Left ventricle myocardium inferior (tissue), 1 donor: ENCODE measurements at regions not wholly inside any gene's neighbourhood (a gene's known extent, or its start where the extent isn't known, plus 50 kb on each side); places are given as distances from the start of the nearest gene placed in this dataset.
"Not testable (repeated sequence)": the region's sequence is repeated elsewhere in the genome, so short reads cannot be mapped to it uniquely, and the experiment has no call there.

Source experiments
- DNase-seq: peaks from one replicate; pipeline ENCODE4 v3.0.0-alpha.2; 2020
- H3K27ac ChIP-seq: fragments of 200-600 bp; replicated peaks from 2 replicates; pipeline ENCODE4 v1.8.0; 2021
- H3K27me3 ChIP-seq: fragments of 200-600 bp; 2 replicates; pipeline ENCODE4 v1.8.0; 2021; ENCODE audit warnings: low read depth
- H3K36me3 ChIP-seq: fragments of 200-600 bp; 2 replicates; pipeline ENCODE4 v1.8.0; 2021
- H3K4me1 ChIP-seq: fragments of 200-600 bp; 2 replicates; pipeline ENCODE4 v1.8.0; 2021
- H3K4me3 ChIP-seq: fragments of 200-600 bp; 2 replicates; pipeline ENCODE4 v1.8.0; 2021; ENCODE audit warnings: mild to moderate bottlenecking, moderate library complexity
- H3K9me3 ChIP-seq: fragments of 200-600 bp; replicated peaks from 2 replicates; pipeline ENCODE4 v1.8.0; 2021
- CTCF ChIP-seq: fragments of 200-600 bp; IDR thresholded peaks from 2 replicates; pipeline ENCODE4 v1.8.0; 2021; ENCODE audit warnings: antibody characterized with exemption, mild to moderate bottlenecking, borderline replicate concordance
- intact Hi-C: fragments of 100-400 bp; cut with micrococcal nuclease; formaldehyde crosslinking; loops from one replicate; pipeline ENCODE4 v1.11.0; 2022
- donor health status: DM: no; HTN: yes; CAD: no; lungs with severe emphysema.

- H3K27me3 ChIP-seq, intact Hi-C loops, H3K9me3 ChIP-seq, H3K27ac ChIP-seq, H3K36me3 ChIP-seq, H3K4me3 ChIP-seq, DNase-seq, H3K4me1 ChIP-seq: not testable (repeated sequence)
These were observed 106.0 kb upstream of the THOC3 start for GRCh38 chr5:176073996-176074571.

DNA sequence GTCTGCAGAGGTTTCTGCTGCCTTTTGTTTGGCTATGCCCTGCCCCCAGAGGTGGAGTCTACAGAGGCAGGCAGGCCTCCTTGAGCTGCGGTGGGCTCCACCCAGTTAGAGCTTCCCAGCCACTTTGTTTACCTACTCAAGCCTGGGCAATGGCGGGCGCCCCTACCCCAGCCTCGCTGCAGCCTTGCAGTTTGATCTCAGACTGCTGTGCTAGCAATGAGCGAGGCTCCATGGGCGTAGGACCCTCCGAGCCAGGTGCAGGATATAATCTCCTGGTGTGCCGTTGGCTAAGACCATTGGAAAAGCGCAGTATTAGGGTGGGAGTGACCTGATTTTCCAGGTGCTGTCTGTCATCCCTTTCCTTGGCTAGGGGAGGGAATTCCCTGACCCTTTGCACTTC is 115.6 kb upstream of the THOC3 start:
- H3K27me3 ChIP-seq, H3K4me3 ChIP-seq, H3K36me3 ChIP-seq, H3K27ac ChIP-seq, H3K9me3 ChIP-seq, intact Hi-C loops, DNase-seq, H3K4me1 ChIP-seq: not testable (repeated sequence)

DNA sequence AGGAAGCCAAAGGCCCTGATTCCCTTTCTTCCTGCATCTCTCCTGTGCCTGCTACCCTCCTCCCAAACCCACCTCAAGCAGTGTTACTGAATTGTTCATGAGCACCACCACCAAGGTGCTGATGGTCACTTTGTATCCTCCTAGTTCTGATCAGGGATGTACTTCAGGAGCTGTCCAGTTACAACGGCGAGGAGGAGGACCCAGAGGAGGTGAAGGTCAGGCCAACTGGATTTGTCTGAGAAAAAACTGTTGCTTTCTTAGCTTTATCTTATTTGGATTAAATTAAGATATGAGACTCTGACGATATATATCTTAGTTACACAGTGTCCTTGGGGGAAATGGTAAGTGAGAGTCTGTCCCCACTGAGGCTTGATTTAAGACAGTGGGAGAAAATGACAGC is 135.0 kb upstream of the THOC3 start:
- H3K27ac ChIP-seq, H3K36me3 ChIP-seq, intact Hi-C loops, DNase-seq, H3K4me3 ChIP-seq, H3K27me3 ChIP-seq, H3K4me1 ChIP-seq, H3K9me3 ChIP-seq: not testable (repeated sequence)

DNA sequence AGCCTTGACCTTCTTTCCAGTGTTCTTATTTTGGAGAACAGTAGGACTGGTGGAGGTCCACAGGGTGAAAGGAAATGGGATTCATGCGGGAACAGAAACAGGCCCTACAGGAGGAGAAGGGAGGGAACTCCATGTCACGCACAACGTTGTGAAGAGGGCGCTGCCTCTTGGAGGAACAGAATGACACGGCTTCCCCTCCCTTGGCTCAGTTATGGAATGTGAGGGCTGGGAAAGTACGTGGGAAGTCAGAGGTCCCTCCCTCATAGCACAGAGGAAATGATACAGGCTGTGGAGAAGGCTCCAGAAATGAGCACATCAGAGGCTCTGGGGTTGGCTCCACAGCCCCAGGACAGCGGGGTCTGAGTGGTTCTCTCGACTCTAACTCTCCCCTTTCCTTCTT is 125.3 kb upstream of the SIMC1 start:
- intact Hi-C loops, DNase-seq: not testable (repeated sequence)

GRCh38 chr5:176113673-176114335 is 124.4 kb upstream of the SIMC1 start:
- not testable (repeated sequence) for H3K4me3 ChIP-seq

More for the DNA sequence above, 125.3 kb upstream of the SIMC1 start:
- not testable (repeated sequence) for H3K9me3 ChIP-seq, H3K4me3 ChIP-seq, H3K4me1 ChIP-seq, H3K36me3 ChIP-seq, H3K27me3 ChIP-seq, H3K27ac ChIP-seq

GRCh38 chr5:176114825-176115224 is 123.4 kb upstream of the SIMC1 start:
- intact Hi-C loops, H3K36me3 ChIP-seq, H3K4me1 ChIP-seq: not testable (repeated sequence)

More at GRCh38 chr5:176113673-176114335, 124.4 kb upstream of the SIMC1 start:
- H3K27me3 ChIP-seq, H3K27ac ChIP-seq, intact Hi-C loops, H3K4me1 ChIP-seq, DNase-seq, H3K9me3 ChIP-seq, H3K36me3 ChIP-seq: not testable (repeated sequence)

DNA sequence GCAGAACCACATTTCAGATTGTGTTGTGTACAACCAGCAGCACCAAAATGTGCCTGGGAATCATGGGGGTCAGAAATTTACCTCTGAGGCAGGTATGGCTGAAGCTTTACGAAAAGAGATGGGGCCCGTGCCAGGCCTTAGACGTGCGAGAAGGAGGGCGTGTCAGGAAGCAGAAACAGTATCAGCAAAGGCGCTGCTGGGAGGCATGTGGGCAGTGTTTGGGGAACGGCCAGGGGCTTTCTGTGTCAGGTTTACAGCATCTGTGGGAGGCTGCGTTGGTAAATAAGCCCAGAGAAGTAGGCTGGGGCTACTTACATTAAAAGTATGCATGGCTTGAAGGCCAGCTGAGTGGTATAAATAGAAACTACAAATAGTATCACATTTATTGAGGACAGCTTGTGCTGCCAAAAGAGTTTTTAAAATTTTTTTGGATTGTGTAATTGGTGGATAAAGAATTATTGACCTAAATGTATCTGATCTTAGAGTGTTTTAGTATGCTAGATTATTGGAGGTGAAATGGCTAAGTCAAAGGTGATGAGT is 120.5 kb upstream of the SIMC1 start:
- H3K27me3 ChIP-seq, intact Hi-C loops, H3K4me1 ChIP-seq, H3K9me3 ChIP-seq, H3K27ac ChIP-seq, H3K4me3 ChIP-seq, H3K36me3 ChIP-seq, DNase-seq: not testable (repeated sequence)

More at GRCh38 chr5:176114825-176115224, 123.4 kb upstream of the SIMC1 start:
- not testable (repeated sequence) for H3K27me3 ChIP-seq, DNase-seq, H3K9me3 ChIP-seq, H3K4me3 ChIP-seq, H3K27ac ChIP-seq

GRCh38 chr5:176122361-176122760 is 115.9 kb upstream of the SIMC1 start:
- H3K27me3 ChIP-seq, DNase-seq, H3K4me1 ChIP-seq, intact Hi-C loops, H3K27ac ChIP-seq, H3K4me3 ChIP-seq, H3K36me3 ChIP-seq, H3K9me3 ChIP-seq: not testable (repeated sequence)

GRCh38 chr5:176124120-176124519 is 114.1 kb upstream of the SIMC1 start:
- H3K27ac ChIP-seq, H3K36me3 ChIP-seq, H3K9me3 ChIP-seq, H3K4me3 ChIP-seq, intact Hi-C loops, DNase-seq, H3K4me1 ChIP-seq: not testable (repeated sequence)
- H3K27me3 ChIP-seq, result peaks cover 10% of the 10 kb centered on the region

GRCh38 chr5:176131771-176132170 is 106.5 kb upstream of the SIMC1 start:
- Histone ChIP-seq H3K36me3 (no peaks in the 10 kb centered on the region), H3K27me3 (peaks cover 67% of the 10 kb centered on the region), H3K4me1 (no peaks in the 10 kb centered on the region), H3K9me3 (no peaks in the 10 kb centered on the region), H3K4me3 (no peak overlapping the region), H3K27ac (no peak overlapping the region)
- TF ChIP-seq CTCF, result no peak
- intact Hi-C loops, result no loop called here
- DNase-seq, result no peak
